K562 (cell line): ENCODE measurements at regions not wholly inside any gene's neighbourhood (a gene's known extent, or its start where the extent isn't known, plus 50 kb on each side); places are given as distances from the start of the nearest gene placed in this dataset.

ENCODE experiments used
- ATAC-seq: fragments of 200-7000 bp; cut with Tn5 transposase; 3 replicates; pipeline ENCODE4 v1.9.1; 2020; ENCODE audit warnings: moderate library complexity
- BruUV-seq: library from RNA; stranded (reverse); fragments of 400-500 nt; replicated peaks from 2 replicates; lab custom pipeline; 2021; lab: Mats Ljungman, UMichigan
- CTCF ChIA-PET: fragments of 300-600 bp; formaldehyde crosslinking; extraction: SDS; loops from one replicate; lab custom pipeline; 2021; ENCODE audit warnings: low intra/inter-chr PET ratio; lab: Yijun Ruan, JAX
- POLR2A ChIA-PET: fragments of 300-600, 350-650 bp; sonication (Branson Sonifier 250); formaldehyde crosslinking; extraction: SDS; loops from one replicate; lab custom pipeline; 2021; ENCODE audit warnings: antibody characterized with exemption, inconsistent platforms; lab: Yijun Ruan, JAX
- DNase-seq, 4 experiments: peaks; one replicate each; pipeline versions ENCODE4 v3.0.0 to v3.0.0-alpha.2; 2011 to 2018; ENCODE audit warnings: low spot score in 3 of 4, mixed read lengths in 3 of 4; ENCODE audit errors: extremely low read depth in 1 of 4
- FAIRE-seq: peaks from 2 replicates; lab custom pipeline; 2011; peaks lifted over from hg19 to GRCh38; lab: Jason Lieb, UNC
- H2AFZ ChIP-seq: 2 replicates; pipeline ENCODE4 v1.6.0; 2011; ENCODE audit warnings: low read depth, low read length, control low read depth, inconsistent platforms
- H3K27ac ChIP-seq: fragments of 200-600 bp; 3 replicates; pipeline ENCODE4 v1.8.0; 2011; ENCODE audit warnings: low read depth, mild to moderate bottlenecking, control low read depth, inconsistent platforms, low read length, moderate library complexity, mixed read lengths; ENCODE audit errors: extremely low read depth
- H3K27me3 ChIP-seq, 2 experiments: fragments of 300-600 bp in 1 of 2; 2 replicates in 1 of 2; 3 replicates in 1 of 2; pipeline versions ENCODE4 v1.6.0 to v1.8.0; 2011; ENCODE audit warnings: inconsistent platforms in 2 of 2, low read length in 2 of 2, mild to moderate bottlenecking in 1 of 2, mixed read lengths in 1 of 2, moderate library complexity in 1 of 2; ENCODE audit not compliant: control insufficient read depth in 2 of 2, insufficient read depth in 2 of 2
- H3K36me3 ChIP-seq: fragments of 300-600 bp; 3 replicates; pipeline ENCODE4 v1.8.0; 2011; ENCODE audit warnings: mild to moderate bottlenecking, low read length, inconsistent platforms; ENCODE audit not compliant: control insufficient read depth, insufficient read depth
- H3K4me1 ChIP-seq, 2 experiments: fragments of 200-600 bp in 1 of 2; replicated peaks in 1 of 2; 2 replicates in 1 of 2; 3 replicates in 1 of 2; pipeline versions ENCODE4 v1.5.1 to v1.8.0; 2011; ENCODE audit warnings: inconsistent platforms in 2 of 2, low read length in 2 of 2, mild to moderate bottlenecking in 1 of 2, mixed read lengths in 1 of 2, moderate library complexity in 1 of 2; ENCODE audit not compliant: control insufficient read depth in 2 of 2, insufficient read depth in 2 of 2
- H3K4me2 ChIP-seq: 2 replicates; pipeline ENCODE4 v1.6.1; 2011; ENCODE audit warnings: low read length, control low read depth, inconsistent platforms, mixed read lengths; ENCODE audit not compliant: insufficient read depth
- H3K4me3 ChIP-seq: fragments of 200-600 bp; sonication (generic), shearing (Covaris generic); 2 replicates; pipeline ENCODE4 v1.5.1; 2016; ENCODE audit warnings: control low read depth, inconsistent platforms
- H3K79me2 ChIP-seq: fragments of 200-600 bp; 3 replicates; pipeline ENCODE4 v1.8.0; 2011; ENCODE audit warnings: low read length, inconsistent platforms; ENCODE audit not compliant: control insufficient read depth, insufficient read depth
- H3K9ac ChIP-seq, 2 experiments: 2 replicates each; pipeline versions ENCODE4 v1.6.0 to v1.6.1; 2011; ENCODE audit warnings: low read depth in 2 of 2, low read length in 2 of 2, control low read depth in 1 of 2, inconsistent platforms in 1 of 2, mild to moderate bottlenecking in 1 of 2, mixed read lengths in 1 of 2; ENCODE audit not compliant: insufficient read depth in 1 of 2
- H3K9me1 ChIP-seq: one replicate; pipeline ENCODE4 v1.6.0; 2011; ENCODE audit warnings: inconsistent platforms, mild to moderate bottlenecking, low read length, moderate library complexity; ENCODE audit not compliant: control insufficient read depth, insufficient read depth
- H3K9me3 ChIP-seq: replicated peaks from 2 replicates; pipeline ENCODE4 v1.5.1; 2011; ENCODE audit warnings: low read depth, low read length, inconsistent platforms; ENCODE audit not compliant: control insufficient read depth, insufficient read depth
- H4K20me1 ChIP-seq: replicated peaks from 2 replicates; pipeline ENCODE4 v1.6.1; 2011; ENCODE audit warnings: low read length, inconsistent platforms, mixed read lengths; ENCODE audit not compliant: control insufficient read depth, insufficient read depth
- CSDE1 ChIP-seq, 2 experiments: fragments of 450-650 bp; IDR thresholded peaks; 2 replicates each; pipeline ENCODE4 v1.6.1; 2016; ENCODE audit warnings: mild to moderate bottlenecking in 1 of 2
- ESRRB ChIP-seq: fragments of 250-450 bp; sonication (Bioruptor Pico); IDR thresholded peaks from 2 replicates; pipeline ENCODE4 v1.5.0; 2020; ENCODE audit warnings: mild to moderate bottlenecking, moderate library complexity, borderline replicate concordance
- GABPB2 ChIP-seq: fragments of 250-450 bp; sonication (Bioruptor Pico); conservative IDR thresholded peaks from 2 replicates; pipeline ENCODE4 v1.5.1; 2021; ENCODE audit warnings: mild to moderate bottlenecking
- HNRNPL ChIP-seq: fragments of 200-400 bp; formaldehyde crosslinking; IDR thresholded peaks from 2 replicates; pipeline ENCODE4 v1.6.1; 2017; ENCODE audit warnings: low read depth, mild to moderate bottlenecking, low read length
- MYC ChIP-seq, 2 experiments: fragments of 250-450 bp in 1 of 2; sonication (Bioruptor Pico) in 1 of 2; IDR thresholded peaks; 2 replicates each; pipeline versions ENCODE4 v1.5.1 to v1.6.1; 2012 to 2021; ENCODE audit warnings: low read depth in 2 of 2, borderline replicate concordance in 1 of 2, improper control_type of control experiment in 1 of 2, low read length in 1 of 2, mild to moderate bottlenecking in 1 of 2, moderate library complexity in 1 of 2
- NKRF ChIP-seq: fragments of 450-650 bp; IDR thresholded peaks from 2 replicates; pipeline ENCODE4 v1.6.1; 2016; ENCODE audit warnings: borderline replicate concordance
- PHTF2 ChIP-seq: fragments of 250-450 bp; sonication (Bioruptor Pico); IDR thresholded peaks from 2 replicates; pipeline ENCODE4 v1.5.0; 2021; ENCODE audit warnings: mild to moderate bottlenecking
- SAFB ChIP-seq: fragments of 200-400 bp; formaldehyde crosslinking; IDR thresholded peaks from 2 replicates; pipeline ENCODE4 v1.6.1; 2017; ENCODE audit warnings: low read depth, low read length, borderline replicate concordance
- THAP12 ChIP-seq: fragments of 250-450 bp; sonication (Bioruptor Pico); IDR thresholded peaks from 2 replicates; pipeline ENCODE4 v1.9.0; 2021; ENCODE audit warnings: mild to moderate bottlenecking, inconsistent platforms
- THAP7 ChIP-seq: fragments of 250-450 bp; sonication (Bioruptor Pico); IDR thresholded peaks from 2 replicates; pipeline ENCODE4 v1.5.0; 2021
- TSC22D4 ChIP-seq: fragments of 450-650 bp; IDR thresholded peaks from 2 replicates; pipeline ENCODE4 v1.6.1; 2016; ENCODE audit warnings: missing genetic modification characterization, missing biosample characterization, control low read depth
- ZNF561 ChIP-seq: fragments of 450-650 bp; formaldehyde crosslinking; conservative IDR thresholded peaks from 2 replicates; pipeline ENCODE4 v1.4.0; 2020; ENCODE audit warnings: mild to moderate bottlenecking, moderate library complexity
- WGBS: fragments of 100-300 bp; shearing (Covaris generic); methylation state at CpG from one replicate; pipeline ENCODE4 v1.1.6; 2016; ENCODE audit warnings: low coverage, mixed read lengths; ENCODE audit not compliant: insufficient coverage; ENCODE audit errors: missing lambda C conversion rate; 5-methylcytosine and 5-hydroxymethylcytosine counted together
- in situ Hi-C: fragments of 300-500 bp; cut with MboI; formaldehyde crosslinking; loops from 4 replicates; pipeline ENCODE4 v1.15.0; 2018; ENCODE audit warnings: inconsistent platforms, mixed read lengths
- intact Hi-C: fragments of 100-400 bp; cut with micrococcal nuclease; formaldehyde crosslinking; loops from 2 replicates; pipeline ENCODE4 v1.14.2; 2022
- TF ChIP-seq, protein P1 (sequence below): sonication (generic); formaldehyde crosslinking; IDR thresholded peaks from 2 replicates; pipeline ENCODE4 v1.8.0; 2022; ENCODE audit warnings: missing genetic modification reagents, mild to moderate bottlenecking, borderline replicate concordance

- no peak for TF ChIP-seq NKRF
- no peak for TF ChIP-seq TSC22D4 (tag)
- TF ChIP-seq CSDE1 (IDR thresholded peaks at IDR 0.05) = no peak
- no peak for TF ChIP-seq MYC (IDR thresholded peaks at IDR 0.05; ENCODE audit: low read depth, low read length)
- no peak for TF ChIP-seq MYC (CRISPR knock-in tag; IDR thresholded peaks at IDR 0.05; ENCODE audit: borderline replicate concordance, low read depth)
Measured at GRCh38 chr14:98949481-98950135, 322.4 kb downstream of the BCL11B start (continued).

DNA sequence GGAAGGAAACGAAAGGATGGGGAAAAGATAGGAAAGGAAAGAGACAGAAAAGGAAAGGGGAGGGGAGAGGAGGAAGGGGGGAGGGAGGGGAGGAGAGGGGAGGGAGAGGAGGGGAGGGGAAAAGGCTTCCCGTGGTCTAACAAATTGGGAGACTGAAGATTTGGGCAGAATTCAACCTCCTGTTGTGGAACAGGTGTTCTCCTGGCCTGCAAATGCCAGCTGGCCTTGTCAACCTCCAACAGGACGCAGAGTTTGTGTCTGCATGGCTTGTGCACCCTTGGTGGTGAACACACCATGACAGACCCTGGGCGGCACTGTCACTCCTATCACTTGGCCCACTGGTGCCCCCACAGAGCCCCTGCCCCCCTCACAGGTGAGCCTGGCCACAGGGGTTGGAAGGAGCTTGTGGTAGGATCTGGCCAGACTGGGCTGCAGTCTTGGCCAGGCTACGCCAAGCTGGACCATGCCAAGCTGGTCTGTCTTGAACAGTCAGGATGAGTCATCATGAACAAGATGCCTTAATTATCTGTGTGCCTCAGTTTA lies 321.6 kb downstream of the BCL11B start:
- Histone ChIP-seq H3K4me2 (no peak overlapping the region), H4K20me1 (no peaks in the 10 kb centered on the region), H3K27ac (no peak overlapping the region), H2AFZ (no peak overlapping the region), H3K27me3 (peaks cover 0 to 14% of the 10 kb centered on the region in 2 experiments; a peak in 2 of 5 replicates), H3K9ac (no peak overlapping the region), H3K9me3 (no peaks in the 10 kb centered on the region), H3K4me1 (no peaks in the 10 kb centered on the region), H3K36me3 (no peaks in the 10 kb centered on the region), H3K79me2 (no peaks in the 10 kb centered on the region), H3K4me3 (no peak overlapping the region), H3K9me1 (no peaks in the 10 kb centered on the region)
- in situ Hi-C loops (no loop called here), intact Hi-C loops (no loop called here)
- 5% methylated on average over 3 of the region's 5 CpGs for WGBS
- no peak for ATAC-seq
- ChIA-PET POLR2A (no interaction called here), CTCF (no interaction called here)
- no peak for DNase-seq
- no peak for FAIRE-seq
- BruUV-seq = no TSS peak
- no peak for TF ChIP-seq ZNF561 (CRISPR knock-in tag)
- TF ChIP-seq THAP7 (CRISPR knock-in tag) = no peak
- TF ChIP-seq PHTF2 (CRISPR knock-in tag) = no peak
- TF ChIP-seq HNRNPL = no peak
- no peak for TF ChIP-seq THAP12
- TF ChIP-seq GABPB2 (CRISPR knock-in tag) = no peak
- no peak for TF ChIP-seq SAFB
- TF ChIP-seq, protein P1, sequence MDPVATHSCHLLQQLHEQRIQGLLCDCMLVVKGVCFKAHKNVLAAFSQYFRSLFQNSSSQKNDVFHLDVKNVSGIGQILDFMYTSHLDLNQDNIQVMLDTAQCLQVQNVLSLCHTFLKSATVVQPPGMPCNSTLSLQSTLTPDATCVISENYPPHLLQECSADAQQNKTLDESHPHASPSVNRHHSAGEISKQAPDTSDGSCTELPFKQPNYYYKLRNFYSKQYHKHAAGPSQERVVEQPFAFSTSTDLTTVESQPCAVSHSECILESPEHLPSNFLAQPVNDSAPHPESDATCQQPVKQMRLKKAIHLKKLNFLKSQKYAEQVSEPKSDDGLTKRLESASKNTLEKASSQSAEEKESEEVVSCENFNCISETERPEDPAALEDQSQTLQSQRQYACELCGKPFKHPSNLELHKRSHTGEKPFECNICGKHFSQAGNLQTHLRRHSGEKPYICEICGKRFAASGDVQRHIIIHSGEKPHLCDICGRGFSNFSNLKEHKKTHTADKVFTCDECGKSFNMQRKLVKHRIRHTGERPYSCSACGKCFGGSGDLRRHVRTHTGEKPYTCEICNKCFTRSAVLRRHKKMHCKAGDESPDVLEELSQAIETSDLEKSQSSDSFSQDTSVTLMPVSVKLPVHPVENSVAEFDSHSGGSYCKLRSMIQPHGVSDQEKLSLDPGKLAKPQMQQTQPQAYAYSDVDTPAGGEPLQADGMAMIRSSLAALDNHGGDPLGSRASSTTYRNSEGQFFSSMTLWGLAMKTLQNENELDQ (CRISPR knock-in tag) = no peak
- TF ChIP-seq ESRRB (CRISPR knock-in tag) = no peak
